ENCODE measurements at regions not wholly inside any gene's neighbourhood (a gene's known extent, or its start where the extent isn't known, plus 50 kb on each side); places are given as distances from the start of the nearest gene placed in this dataset.

GRCh38 chr4:122988696-122989095 is 66.3 kb upstream of the NUDT6 start:
- Mint-ChIP-seq H3K9me3 (peaks cover 31% of the 10 kb centered on the region), H3K4me1 (no peaks in the 10 kb centered on the region), H3K27me3 (ENCODE audit: low read depth) (no peaks in the 10 kb centered on the region), H3K4me3 (no peak overlapping the region), H3K27ac (ENCODE audit: unreplicated experiment) (no peak overlapping the region), H3K36me3 (ENCODE audit: low read depth) (peaks cover 63% of the 10 kb centered on the region)
- DNase-seq (ENCODE audit: low read depth, low spot score), result no peak
- TF ChIP-seq, protein P1, sequence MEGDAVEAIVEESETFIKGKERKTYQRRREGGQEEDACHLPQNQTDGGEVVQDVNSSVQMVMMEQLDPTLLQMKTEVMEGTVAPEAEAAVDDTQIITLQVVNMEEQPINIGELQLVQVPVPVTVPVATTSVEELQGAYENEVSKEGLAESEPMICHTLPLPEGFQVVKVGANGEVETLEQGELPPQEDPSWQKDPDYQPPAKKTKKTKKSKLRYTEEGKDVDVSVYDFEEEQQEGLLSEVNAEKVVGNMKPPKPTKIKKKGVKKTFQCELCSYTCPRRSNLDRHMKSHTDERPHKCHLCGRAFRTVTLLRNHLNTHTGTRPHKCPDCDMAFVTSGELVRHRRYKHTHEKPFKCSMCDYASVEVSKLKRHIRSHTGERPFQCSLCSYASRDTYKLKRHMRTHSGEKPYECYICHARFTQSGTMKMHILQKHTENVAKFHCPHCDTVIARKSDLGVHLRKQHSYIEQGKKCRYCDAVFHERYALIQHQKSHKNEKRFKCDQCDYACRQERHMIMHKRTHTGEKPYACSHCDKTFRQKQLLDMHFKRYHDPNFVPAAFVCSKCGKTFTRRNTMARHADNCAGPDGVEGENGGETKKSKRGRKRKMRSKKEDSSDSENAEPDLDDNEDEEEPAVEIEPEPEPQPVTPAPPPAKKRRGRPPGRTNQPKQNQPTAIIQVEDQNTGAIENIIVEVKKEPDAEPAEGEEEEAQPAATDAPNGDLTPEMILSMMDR (conservative IDR thresholded peaks at IDR 0.05), result no peak

DNA sequence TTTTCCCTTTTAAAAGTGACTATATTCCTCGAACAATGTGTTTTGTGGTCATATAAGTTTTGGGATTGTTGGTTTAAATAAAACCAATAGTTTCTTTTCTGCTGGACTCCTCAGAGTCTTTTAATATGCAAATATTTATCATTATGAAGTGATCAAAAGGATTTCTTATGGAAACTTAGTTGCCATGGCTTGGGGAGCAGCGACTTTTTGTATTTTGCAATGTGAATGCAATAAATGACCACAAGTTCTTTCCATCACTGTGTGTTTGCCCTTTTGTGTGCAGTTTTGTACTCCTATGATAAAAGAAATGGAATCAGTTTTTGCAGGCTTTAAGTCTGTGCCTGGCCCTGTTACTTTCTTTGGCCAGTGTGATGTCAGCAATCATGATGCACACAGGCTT is 68.5 kb upstream of the NUDT6 start:
- H3K9me3 Mint-ChIP-seq, result peaks cover 24% of the 10 kb centered on the region
- no peak for DNase-seq (ENCODE audit: low read depth, low spot score)
- TF ChIP-seq, protein P1 (conservative IDR thresholded peaks at IDR 0.05), result no peak

GRCh38 chr4:122992057-122992456 is 69.7 kb upstream of the NUDT6 start:
- DNase-seq (ENCODE audit: low read depth, low spot score), result no peak
- H3K27me3 Mint-ChIP-seq (ENCODE audit: low read depth), result no peaks in the 10 kb centered on the region
- no peaks in the 10 kb centered on the region for H3K4me1 Mint-ChIP-seq
- no peak overlapping the region for H3K27ac Mint-ChIP-seq (ENCODE audit: unreplicated experiment)
- TF ChIP-seq, protein P1 (conservative IDR thresholded peaks at IDR 0.05), result no peak
- H3K36me3 Mint-ChIP-seq (ENCODE audit: low read depth), result peaks cover 38% of the 10 kb centered on the region
- H3K4me3 Mint-ChIP-seq, result no peak overlapping the region
- H3K9me3 Mint-ChIP-seq, result peaks cover 16% of the 10 kb centered on the region

More for the DNA sequence above, 68.5 kb upstream of the NUDT6 start:
- H3K27ac Mint-ChIP-seq (ENCODE audit: unreplicated experiment), result no peak overlapping the region
- H3K36me3 Mint-ChIP-seq (ENCODE audit: low read depth), result peaks cover 44% of the 10 kb centered on the region
- H3K27me3 Mint-ChIP-seq (ENCODE audit: low read depth), result no peaks in the 10 kb centered on the region
- H3K4me3 Mint-ChIP-seq, result no peak overlapping the region
- H3K4me1 Mint-ChIP-seq, result no peaks in the 10 kb centered on the region

DNA sequence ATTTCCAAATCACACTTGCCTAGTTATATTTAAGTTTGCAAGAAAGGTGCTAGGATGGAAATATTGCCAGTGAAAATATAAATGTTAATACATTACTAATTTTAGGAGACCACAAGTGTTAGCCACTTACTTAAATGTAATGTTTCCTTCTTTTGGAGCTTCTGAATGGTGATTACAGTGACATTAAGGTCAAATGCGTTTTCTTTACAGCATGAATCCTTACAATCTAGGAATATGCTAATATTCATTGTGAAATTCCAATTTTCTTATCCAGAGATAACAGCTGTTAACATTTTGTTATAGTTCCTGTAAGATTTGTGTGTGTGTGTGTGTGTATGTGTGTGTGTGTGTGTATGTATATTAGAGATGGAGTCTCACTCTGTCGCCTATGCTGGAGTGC is 70.2 kb upstream of the NUDT6 start:
- H3K27ac Mint-ChIP-seq (ENCODE audit: unreplicated experiment), result no peak overlapping the region
- H3K27me3 Mint-ChIP-seq (ENCODE audit: low read depth), result no peaks in the 10 kb centered on the region
- no peaks in the 10 kb centered on the region for H3K4me1 Mint-ChIP-seq
- peaks cover 12% of the 10 kb centered on the region for H3K9me3 Mint-ChIP-seq
- TF ChIP-seq, protein P1 (conservative IDR thresholded peaks at IDR 0.05), result no peak
- H3K4me3 Mint-ChIP-seq, result no peak overlapping the region
- no peak for DNase-seq (ENCODE audit: low read depth, low spot score)
- peaks cover 34% of the 10 kb centered on the region for H3K36me3 Mint-ChIP-seq (ENCODE audit: low read depth)

- no peak for DNase-seq (ENCODE audit: low read depth, low spot score)
- Mint-ChIP-seq H3K36me3 (ENCODE audit: low read depth) (peaks cover 9% of the 10 kb centered on the region), H3K4me3 (no peak overlapping the region), H3K27me3 (ENCODE audit: low read depth) (no peaks in the 10 kb centered on the region), H3K27ac (ENCODE audit: unreplicated experiment) (no peak overlapping the region), H3K9me3 (peaks cover 2% of the 10 kb centered on the region), H3K4me1 (no peaks in the 10 kb centered on the region)
- TF ChIP-seq, protein P1 (conservative IDR thresholded peaks at IDR 0.05), result no peak
Observed at GRCh38 chr4:122996350-122996749, 74.0 kb upstream of the NUDT6 start.
